CD14-positive monocyte (primary cell): ENCODE measurements at regions not wholly inside any gene's neighbourhood (a gene's known extent, or its start where the extent isn't known, plus 50 kb on each side); places are given as distances from the start of the nearest gene placed in this dataset.

ENCODE experiments used
- DNase-seq, 3 donors: peaks; one replicate each; pipeline ENCODE4 v3.0.0-alpha.2; 2011 to 2022
- H2AFZ ChIP-seq: 2 replicates; pipeline ENCODE4 v1.6.0; 2012; ENCODE audit warnings: mild to moderate bottlenecking, low read depth, low read length, inconsistent platforms; ENCODE audit not compliant: insufficient read depth, poor library complexity, severe bottlenecking
- H3K27ac ChIP-seq, 2 donors: 1 replicate in 1 of 2; 2 replicates in 1 of 2; pipeline ENCODE4 v1.5.1; 2012 to 2013; ENCODE audit warnings: low read length in 2 of 2, control low read depth in 1 of 2, inconsistent platforms in 1 of 2, low read depth in 1 of 2, mild to moderate bottlenecking in 1 of 2
- H3K27me3 ChIP-seq, 2 donors: one replicate each; pipeline versions ENCODE4 v1.6.0 to v1.6.1; 2011 to 2013; ENCODE audit warnings: low read length in 2 of 2; ENCODE audit not compliant: control insufficient read depth in 2 of 2, insufficient read depth in 2 of 2
- H3K36me3 ChIP-seq, 2 donors: replicated peaks in 1 of 2; 1 replicate in 1 of 2; 2 replicates in 1 of 2; pipeline versions ENCODE4 v1.5.1 to v1.6.1; 2012 to 2013; ENCODE audit warnings: low read length in 2 of 2, control low read depth in 1 of 2, inconsistent platforms in 1 of 2, mild to moderate bottlenecking in 1 of 2; ENCODE audit not compliant: insufficient read depth in 2 of 2, control insufficient read depth in 1 of 2
- H3K4me1 ChIP-seq, 2 donors: 1 replicate in 1 of 2; 2 replicates in 1 of 2; pipeline versions ENCODE4 v1.5.1 to v1.6.1; 2012 to 2013; ENCODE audit warnings: low read length in 2 of 2, control low read depth in 1 of 2, inconsistent platforms in 1 of 2, mild to moderate bottlenecking in 1 of 2, moderate library complexity in 1 of 2; ENCODE audit not compliant: insufficient read depth in 2 of 2, control insufficient read depth in 1 of 2
- H3K4me2 ChIP-seq: replicated peaks from 2 replicates; pipeline ENCODE3; 2012; ENCODE audit warnings: low read length, moderate library complexity, mild to moderate bottlenecking; ENCODE audit not compliant: poor library complexity, severe bottlenecking; ENCODE audit errors: extremely low read depth
- H3K4me3 ChIP-seq, 3 experiments: fragments of 200-600 bp in 1 of 3; sonication (generic) in 1 of 3; replicated peaks in 1 of 3; 1 replicate in 2 of 3; 2 replicates in 1 of 3; pipeline ENCODE4 v1.5.1; 2011 to 2013; ENCODE audit warnings: low read length in 3 of 3, mild to moderate bottlenecking in 3 of 3, control low read depth in 2 of 3, low read depth in 2 of 3, inconsistent platforms in 1 of 3, moderate library complexity in 1 of 3
- H3K79me2 ChIP-seq: 2 replicates; pipeline ENCODE4 v1.6.0; 2012; ENCODE audit warnings: mild to moderate bottlenecking, control low read depth, inconsistent platforms, low read length, moderate library complexity; ENCODE audit not compliant: insufficient read depth
- H3K9ac ChIP-seq: 2 replicates; pipeline ENCODE4 v1.6.0; 2017; ENCODE audit warnings: low read length, mild to moderate bottlenecking; ENCODE audit not compliant: insufficient read depth, poor library complexity, severe bottlenecking
- H3K9me3 ChIP-seq, 2 donors: replicated peaks in 1 of 2; 1 replicate in 1 of 2; 2 replicates in 1 of 2; pipeline versions ENCODE4 v1.5.1 to v1.6.1; 2012 to 2013; ENCODE audit warnings: low read length in 2 of 2, control low read depth in 1 of 2; ENCODE audit not compliant: control insufficient read depth in 1 of 2, insufficient read depth in 1 of 2
- H4K20me1 ChIP-seq: 2 replicates; pipeline ENCODE4 v1.6.0; 2012; ENCODE audit warnings: mild to moderate bottlenecking, low read length, control low read depth, moderate library complexity; ENCODE audit not compliant: insufficient read depth
- H3K27ac Mint-ChIP-seq, 7 donors: one replicate each; pipeline ENCODE4 v1.8.0; 2020; ENCODE audit warnings: mild to moderate bottlenecking in 7 of 7, mixed read lengths in 7 of 7, moderate library complexity in 6 of 7, inconsistent platforms in 2 of 7
- H3K27me3 Mint-ChIP-seq, 3 donors: one replicate each; pipeline ENCODE4 v1.8.0; 2021 to 2022; ENCODE audit warnings: low read depth in 3 of 3, mild to moderate bottlenecking in 3 of 3, mixed read lengths in 3 of 3, moderate library complexity in 3 of 3, inconsistent platforms in 1 of 3
- H3K36me3 Mint-ChIP-seq, 2 donors: one replicate each; pipeline ENCODE4 v1.8.0; 2020; ENCODE audit warnings: mixed read lengths in 2 of 2, inconsistent platforms in 1 of 2, mild to moderate bottlenecking in 1 of 2
- H3K4me1 Mint-ChIP-seq: one replicate; pipeline ENCODE4 v1.8.0; 2020; ENCODE audit warnings: mild to moderate bottlenecking, mixed read lengths
- H3K4me3 Mint-ChIP-seq, 2 donors: one replicate each; pipeline ENCODE4 v1.8.0; 2020; ENCODE audit warnings: mild to moderate bottlenecking in 2 of 2, mixed read lengths in 2 of 2, moderate library complexity in 1 of 2
- H3K9me3 Mint-ChIP-seq, 7 donors: one replicate each; pipeline ENCODE4 v1.8.0; 2020 to 2022; ENCODE audit warnings: mixed read lengths in 7 of 7, mild to moderate bottlenecking in 6 of 7, moderate library complexity in 6 of 7, inconsistent platforms in 2 of 7
- CTCF ChIP-seq: fragments of 200-600 bp; IDR thresholded peaks from one replicate; pipeline ENCODE4 v1.8.0; 2022; ENCODE audit warnings: antibody characterized with exemption, mild to moderate bottlenecking
- WGBS: methylation state at CpG from one replicate; pipeline ENCODE4 v1.1.5; 2013; ENCODE audit warnings: missing lambda C conversion rate; ENCODE audit not compliant: insufficient coverage; 5-methylcytosine and 5-hydroxymethylcytosine counted together
- intact Hi-C, 2 donors: fragments of 100-400 bp; cut with micrococcal nuclease; formaldehyde crosslinking; loops; one replicate each; pipeline versions ENCODE4 v1.15.0 to v1.15.1; 2023

DNA sequence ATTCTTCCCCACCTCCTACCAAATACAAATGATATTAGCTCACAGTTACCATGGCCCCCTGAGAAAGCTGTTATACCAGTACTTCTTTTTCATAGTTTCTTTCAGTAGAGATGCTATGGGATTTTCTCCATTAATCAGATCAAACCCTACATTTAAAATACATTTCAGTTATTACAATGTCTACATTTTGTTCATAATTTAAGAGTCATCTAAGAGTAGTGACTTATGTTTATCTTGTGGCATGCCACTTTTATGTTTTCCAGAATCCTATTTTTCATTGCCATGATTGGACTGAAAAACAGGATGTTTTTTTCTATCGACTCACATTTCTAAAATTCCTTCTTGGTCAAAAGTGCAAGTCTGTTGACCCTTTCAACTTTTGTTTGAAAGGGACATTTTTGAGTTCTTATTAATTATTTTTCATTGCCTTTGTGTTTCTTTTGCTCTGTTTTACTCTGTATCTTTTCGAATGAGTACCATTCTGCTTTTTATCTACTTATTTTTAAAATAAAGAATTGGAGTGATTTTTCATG is 77.4 kb upstream of the ANXA1 start:
- Histone ChIP-seq H3K9ac (no peak overlapping the region), H3K9me3 (no peaks in the 10 kb centered on the region), H2AFZ (no peak overlapping the region), H3K36me3 (no peaks in the 10 kb centered on the region), H3K27me3 (no peaks in the 10 kb centered on the region), H3K4me3 (no peak overlapping the region), H3K4me2 (no peak overlapping the region), H4K20me1 (no peaks in the 10 kb centered on the region), H3K79me2 (no peaks in the 10 kb centered on the region), H3K27ac (no peak overlapping the region), H3K4me1 (no peaks in the 10 kb centered on the region)
- no CpG with 5 or more reads among the region's 2 CpGs for WGBS
- DNase-seq = no peak
- TF ChIP-seq CTCF = no peak
- Mint-ChIP-seq H3K36me3 (no peaks in the 10 kb centered on the region), H3K27ac (no peak overlapping the region), H3K4me1 (no peaks in the 10 kb centered on the region), H3K9me3 (peaks cover 0 to 3% (median 0%) of the 10 kb centered on the region in 7 donors), H3K4me3 (no peak overlapping the region), H3K27me3 (no peaks in the 10 kb centered on the region)
- intact Hi-C loops = no loop called here

- H3K27ac ChIP-seq = no peak overlapping the region
- intact Hi-C loops = no loop called here
- H4K20me1 ChIP-seq = no peaks in the 10 kb centered on the region
- Mint-ChIP-seq H3K9me3 (peaks cover 0 to 3% (median 0%) of the 10 kb centered on the region in 7 donors), H3K36me3 (no peaks in the 10 kb centered on the region), H3K27me3 (no peaks in the 10 kb centered on the region), H3K27ac (no peak overlapping the region), H3K4me1 (no peaks in the 10 kb centered on the region), H3K4me3 (no peak overlapping the region)
- H2AFZ ChIP-seq = no peak overlapping the region
- DNase-seq = no peak
- no peak overlapping the region for H3K9ac ChIP-seq
- no peaks in the 10 kb centered on the region for H3K27me3 ChIP-seq
- no peaks in the 10 kb centered on the region for H3K36me3 ChIP-seq
- no peak overlapping the region for H3K4me3 ChIP-seq
- no peaks in the 10 kb centered on the region for H3K4me1 ChIP-seq
- TF ChIP-seq CTCF = no peak
- no peak overlapping the region for H3K4me2 ChIP-seq
- WGBS = 100% methylated on average over 3 of the region's 5 CpGs
- H3K79me2 ChIP-seq = no peaks in the 10 kb centered on the region
- H3K9me3 ChIP-seq = no peaks in the 10 kb centered on the region
Observed at GRCh38 chr9:73073337-73074175, 78.1 kb upstream of the ANXA1 start.
